OCI-LY1 (cell line): ENCODE measurements at regions not wholly inside any gene's neighbourhood (a gene's known extent, or its start where the extent isn't known, plus 50 kb on each side); places are given as distances from the start of the nearest gene placed in this dataset.

Experiments
- H2AFZ ChIP-seq: fragments of 200-600 bp; sonication (generic), shearing (Covaris generic); 2 replicates; pipeline ENCODE4 v1.6.0; 2014; ENCODE audit warnings: antibody characterized with exemption, mild to moderate bottlenecking, low read length
- H3F3A ChIP-seq: fragments of 200-600 bp; sonication (generic), shearing (Covaris generic); 2 replicates; pipeline ENCODE4 v1.6.0; 2014; ENCODE audit warnings: mild to moderate bottlenecking, antibody characterized with exemption, low read length, moderate library complexity; ENCODE audit not compliant: insufficient read depth
- H3K27ac ChIP-seq: fragments of 200-600 bp; sonication (generic); 2 replicates; pipeline ENCODE4 v1.5.1; 2014; ENCODE audit warnings: low read length, mixed run types, mild to moderate bottlenecking, low read depth; ENCODE audit not compliant: poor library complexity, severe bottlenecking
- H3K27me3 ChIP-seq: fragments of 200-600 bp; sonication (generic); 2 replicates; pipeline ENCODE4 v1.6.0; 2014; ENCODE audit warnings: antibody characterized with exemption, mild to moderate bottlenecking, low read length, moderate library complexity; ENCODE audit not compliant: insufficient read depth
- H3K36me3 ChIP-seq: fragments of 200-600 bp; sonication (generic); 2 replicates; pipeline ENCODE4 v1.6.1; 2014; ENCODE audit warnings: mild to moderate bottlenecking, antibody characterized with exemption, low read length, moderate library complexity, mixed read lengths; ENCODE audit not compliant: insufficient read depth
- H3K4me1 ChIP-seq: fragments of 200-600 bp; sonication (generic); 2 replicates; pipeline ENCODE4 v1.5.1; 2014; ENCODE audit warnings: mild to moderate bottlenecking, low read length, moderate library complexity; ENCODE audit not compliant: insufficient read depth, severe bottlenecking
- H3K4me2 ChIP-seq: fragments of 200-600 bp; sonication (generic), shearing (Covaris generic); 2 replicates; pipeline ENCODE4 v1.6.1; 2014; ENCODE audit warnings: low read length
- H3K4me3 ChIP-seq: fragments of 200-600 bp; sonication (generic); 2 replicates; pipeline ENCODE4 v1.5.1; 2014; ENCODE audit warnings: low read length, low read depth, mild to moderate bottlenecking, mixed read lengths; ENCODE audit not compliant: poor library complexity, severe bottlenecking
- H3K79me2 ChIP-seq: fragments of 200-600 bp; shearing (Covaris generic); 2 replicates; pipeline ENCODE4 v1.6.1; 2016; ENCODE audit warnings: mixed run types, low read length, mixed read lengths; ENCODE audit not compliant: insufficient read depth
- H3K9ac ChIP-seq: fragments of 200-600 bp; sonication (generic), shearing (Covaris generic); 2 replicates; pipeline ENCODE4 v1.6.1; 2014; ENCODE audit warnings: mild to moderate bottlenecking, low read length, mixed read lengths
- H3K9me2 ChIP-seq: fragments of 200-600 bp; sonication (generic), shearing (Covaris generic); 2 replicates; pipeline ENCODE4 v1.6.1; 2014; ENCODE audit warnings: low read depth, mild to moderate bottlenecking, low read length, mixed read lengths
- H3K9me3 ChIP-seq: fragments of 200-600 bp; shearing (Covaris generic); 2 replicates; pipeline ENCODE4 v1.6.1; 2014; ENCODE audit warnings: low read length, mixed read lengths
- H4K20me1 ChIP-seq: fragments of 200-600 bp; sonication (generic), shearing (Covaris generic); 2 replicates; pipeline ENCODE4 v1.6.0; 2016; ENCODE audit warnings: mild to moderate bottlenecking, low read length; ENCODE audit not compliant: insufficient read depth
- CTCF ChIP-seq: fragments of 200-600 bp; sonication (generic), shearing (Covaris generic); IDR thresholded peaks from 2 replicates; pipeline ENCODE4 v1.5.1; 2017; ENCODE audit warnings: mild to moderate bottlenecking, antibody characterized with exemption, low read length, moderate library complexity, mixed read lengths
- EZH2 ChIP-seq: fragments of 200-600 bp; sonication (generic), shearing (Covaris generic); IDR thresholded peaks from 2 replicates; pipeline ENCODE4 v1.8.0; 2017; ENCODE audit warnings: borderline replicate concordance, mixed run types, mild to moderate bottlenecking, antibody characterized with exemption, low read length, moderate library complexity, mixed read lengths

DNA sequence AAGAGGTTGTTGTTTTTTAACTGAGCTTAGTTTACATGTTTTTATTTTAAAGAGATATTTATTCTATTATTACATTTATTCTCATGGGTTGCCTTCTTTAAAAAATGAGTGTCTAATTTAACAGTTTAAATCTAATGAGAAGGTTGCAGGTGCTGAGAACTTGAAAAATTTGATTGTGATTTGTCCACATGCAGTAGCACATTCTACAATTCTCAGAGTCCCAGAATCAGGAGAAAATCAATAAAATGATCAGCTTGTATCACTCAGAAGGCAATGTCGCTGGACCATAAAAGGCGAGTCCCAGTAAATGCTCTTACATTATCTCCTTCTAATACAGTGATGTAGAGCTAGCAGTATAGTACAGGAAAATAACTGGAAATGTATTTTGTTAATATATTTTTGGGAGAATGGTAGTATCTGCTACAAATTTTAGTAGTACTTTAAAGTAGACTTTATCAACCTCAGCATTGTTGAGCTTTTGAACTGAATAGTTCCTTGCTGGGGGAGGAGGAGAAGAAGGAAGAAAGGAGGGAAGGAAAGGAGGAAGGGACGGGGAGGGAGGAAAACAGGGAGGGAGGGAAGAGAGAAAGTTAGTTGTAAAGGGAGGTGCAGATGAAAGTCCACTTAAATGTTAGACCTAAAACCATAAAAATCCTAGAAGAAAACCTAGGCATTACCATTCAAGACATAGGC, 458.0 kb downstream of the DOK5 start:
- H3K36me3 ChIP-seq: no peaks in the 10 kb centered on the region
- no peak for TF ChIP-seq EZH2
- TF ChIP-seq CTCF: no peak

DNA sequence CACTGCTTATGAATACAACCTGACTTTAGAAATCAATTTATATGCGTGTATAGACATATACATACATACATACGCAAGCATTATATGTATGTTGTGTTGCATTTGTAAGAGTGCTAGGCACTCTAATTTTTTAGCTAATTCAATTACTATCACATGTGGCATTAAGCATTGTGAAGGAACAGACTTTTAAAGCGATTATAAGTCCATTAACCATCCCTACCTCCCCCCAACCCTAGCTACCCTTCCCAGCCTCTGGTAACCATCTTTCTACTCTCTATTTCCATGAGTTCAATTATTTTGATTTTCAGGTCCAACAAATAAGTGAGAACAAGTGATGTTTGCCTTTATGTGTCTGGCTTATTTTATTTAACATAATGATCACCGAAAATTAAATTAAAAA, 453.8 kb downstream of the DOK5 start:
- Histone ChIP-seq H3K9me3 (no peaks in the 10 kb centered on the region), H3K4me2 (no peak overlapping the region), H3K9me2 (no peaks in the 10 kb centered on the region), H3K4me3 (no peak overlapping the region), H2AFZ (no peak overlapping the region), H3K79me2 (no peaks in the 10 kb centered on the region), H3K36me3 (no peaks in the 10 kb centered on the region), H4K20me1 (no peaks in the 10 kb centered on the region), H3K9ac (no peak overlapping the region), H3F3A (no peaks in the 10 kb centered on the region), H3K4me1 (no peaks in the 10 kb centered on the region), H3K27ac (no peak overlapping the region), H3K27me3 (no peaks in the 10 kb centered on the region)
- TF ChIP-seq CTCF: no peak
- no peak for TF ChIP-seq EZH2

More for the DNA sequence above, 458.0 kb downstream of the DOK5 start:
- H3K9ac ChIP-seq: no peak overlapping the region
- no peaks in the 10 kb centered on the region for H3K9me3 ChIP-seq
- H3K27ac ChIP-seq: no peak overlapping the region
- no peaks in the 10 kb centered on the region for H3K79me2 ChIP-seq
- H3K4me1 ChIP-seq: no peaks in the 10 kb centered on the region
- no peaks in the 10 kb centered on the region for H3F3A ChIP-seq
- no peak overlapping the region for H3K4me2 ChIP-seq
- H2AFZ ChIP-seq: no peak overlapping the region
- no peaks in the 10 kb centered on the region for H4K20me1 ChIP-seq
- H3K27me3 ChIP-seq: no peaks in the 10 kb centered on the region
- H3K4me3 ChIP-seq: no peak overlapping the region
- H3K9me2 ChIP-seq: no peaks in the 10 kb centered on the region

GRCh38 chr20:54928564-54928963, 453.2 kb downstream of the DOK5 start:
- no peak overlapping the region for H3K27ac ChIP-seq
- no peak overlapping the region for H3K9ac ChIP-seq
- no peaks in the 10 kb centered on the region for H3K4me1 ChIP-seq
- H3F3A ChIP-seq: no peaks in the 10 kb centered on the region
- no peaks in the 10 kb centered on the region for H3K36me3 ChIP-seq
- H3K27me3 ChIP-seq: no peaks in the 10 kb centered on the region
- H3K4me2 ChIP-seq: no peak overlapping the region
- H3K9me3 ChIP-seq: no peaks in the 10 kb centered on the region
- H2AFZ ChIP-seq: no peak overlapping the region
- no peaks in the 10 kb centered on the region for H3K9me2 ChIP-seq
- no peaks in the 10 kb centered on the region for H4K20me1 ChIP-seq
- TF ChIP-seq EZH2 (no peak), CTCF (no peak)
- H3K79me2 ChIP-seq: no peaks in the 10 kb centered on the region
- H3K4me3 ChIP-seq: no peak overlapping the region
